Liver (tissue), 7 donors: ENCODE measurements at regions not wholly inside any gene's neighbourhood (a gene's known extent, or its start where the extent isn't known, plus 50 kb on each side); places are given as distances from the start of the nearest gene placed in this dataset.

ENCODE experiments used
- DNase-seq: peaks from one replicate; pipeline ENCODE4 v3.0.0-alpha.2; 2017; ENCODE audit warnings: low spot score
- H3K27ac ChIP-seq, 2 donors: one replicate each; pipeline ENCODE4 v1.7.0; 2013; ENCODE audit warnings: inconsistent platforms in 2 of 2, low read length in 2 of 2, control low read depth in 1 of 2, low read depth in 1 of 2, mild to moderate bottlenecking in 1 of 2
- H3K27me3 ChIP-seq, 4 donors: one replicate each; pipeline versions ENCODE4 v1.6.1 to v1.7.0; 2013; ENCODE audit warnings: low read length in 3 of 4, inconsistent platforms in 1 of 4, mild to moderate bottlenecking in 1 of 4, moderate library complexity in 1 of 4; ENCODE audit not compliant: control insufficient read depth in 4 of 4, insufficient read depth in 4 of 4
- H3K36me3 ChIP-seq, 4 donors: one replicate each; pipeline versions ENCODE4 v1.6.1 to v1.7.0; 2013; ENCODE audit warnings: low read length in 3 of 4, mild to moderate bottlenecking in 3 of 4, low read depth in 1 of 4, moderate library complexity in 1 of 4; ENCODE audit not compliant: control insufficient read depth in 4 of 4, insufficient read depth in 3 of 4
- H3K4me1 ChIP-seq, 4 donors: one replicate each; pipeline versions ENCODE4 v1.6.1 to v1.7.0; 2013; ENCODE audit warnings: low read length in 3 of 4, mild to moderate bottlenecking in 3 of 4, moderate library complexity in 1 of 4; ENCODE audit not compliant: control insufficient read depth in 4 of 4, insufficient read depth in 4 of 4
- H3K4me3 ChIP-seq, 3 donors: one replicate each; pipeline versions ENCODE4 v1.6.1 to v1.7.0; 2013; ENCODE audit warnings: low read length in 3 of 3, control low read depth in 1 of 3, low read depth in 1 of 3, mild to moderate bottlenecking in 1 of 3
- H3K9ac ChIP-seq, 2 donors: one replicate each; pipeline ENCODE4 v1.7.0; 2013; ENCODE audit warnings: low read length in 2 of 2, mild to moderate bottlenecking in 2 of 2, moderate library complexity in 2 of 2, control low read depth in 1 of 2, low read depth in 1 of 2
- H3K9me3 ChIP-seq, 4 donors: one replicate each; pipeline versions ENCODE4 v1.6.1 to v1.7.0; 2013; ENCODE audit warnings: low read length in 3 of 4; ENCODE audit not compliant: control insufficient read depth in 4 of 4
- EGR1 ChIP-seq, 2 donors: IDR thresholded peaks; 2 replicates each; pipeline ENCODE4 v1.6.1; 2016 to 2018; ENCODE audit warnings: antibody characterized with exemption in 2 of 2, low read depth in 2 of 2
- FOXA1 ChIP-seq: IDR thresholded peaks from 2 replicates; pipeline ENCODE4 v1.6.1; 2016; ENCODE audit warnings: antibody characterized with exemption
- FOXA2 ChIP-seq: IDR thresholded peaks from 2 replicates; pipeline ENCODE4 v1.6.1; 2016; ENCODE audit warnings: antibody characterized with exemption
- GABPA ChIP-seq, 2 donors: IDR thresholded peaks in 1 of 2; conservative IDR thresholded peaks in 1 of 2; 2 replicates each; pipeline ENCODE4 v1.6.1; 2016; ENCODE audit warnings: antibody characterized with exemption in 2 of 2, mild to moderate bottlenecking in 1 of 2, moderate library complexity in 1 of 2
- NR2F2 ChIP-seq: IDR thresholded peaks from 2 replicates; pipeline ENCODE4 v1.6.1; 2016; ENCODE audit warnings: antibody characterized with exemption
- RAD21 ChIP-seq, 2 donors: IDR thresholded peaks; 2 replicates each; pipeline ENCODE4 v1.6.1; 2016; ENCODE audit warnings: antibody characterized with exemption in 2 of 2, mild to moderate bottlenecking in 2 of 2
- YY1 ChIP-seq: IDR thresholded peaks from 2 replicates; pipeline ENCODE4 v1.6.1; 2016; ENCODE audit warnings: antibody characterized with exemption, mild to moderate bottlenecking
- ZBTB33 ChIP-seq: IDR thresholded peaks from 2 replicates; pipeline ENCODE4 v1.6.1; 2016; ENCODE audit warnings: antibody characterized with exemption
- WGBS: extraction: QIAGEN DNeasy Blood & Tissue Kit; methylation state at CpG from one replicate; pipeline ENCODE4 v1.1.7; 2013; 5-methylcytosine and 5-hydroxymethylcytosine counted together
- TF ChIP-seq, protein P1 (sequence below): IDR thresholded peaks from 2 replicates; pipeline ENCODE4 v1.6.1; 2016; ENCODE audit warnings: antibody characterized with exemption, mild to moderate bottlenecking
- donor health status: healthy.
- donor health status: healthy.
- donor health status: healthy.
- donor health status: healthy.

DNA sequence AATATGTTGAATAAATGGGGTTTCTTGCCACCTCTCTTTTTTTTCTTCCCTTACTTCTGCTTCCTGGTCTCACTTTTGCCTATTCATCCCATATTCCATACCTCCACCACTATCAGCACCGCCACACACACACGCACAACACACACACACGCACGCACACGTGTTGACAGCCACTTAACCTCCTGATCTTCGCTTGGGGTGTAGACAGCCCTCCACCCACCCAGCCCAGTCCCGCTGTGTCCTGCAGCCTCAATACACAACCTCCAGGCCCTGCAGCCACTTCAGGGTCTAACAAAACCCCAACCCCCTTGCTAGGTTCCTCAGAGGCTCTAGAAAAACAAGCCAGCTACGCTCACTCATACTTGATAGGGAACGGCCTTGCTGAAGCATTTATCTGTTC, 72.3 kb downstream of the LINC00237 start:
- no peak for TF ChIP-seq RAD21 (IDR thresholded peaks at IDR 0.05)
- TF ChIP-seq, protein P1, sequence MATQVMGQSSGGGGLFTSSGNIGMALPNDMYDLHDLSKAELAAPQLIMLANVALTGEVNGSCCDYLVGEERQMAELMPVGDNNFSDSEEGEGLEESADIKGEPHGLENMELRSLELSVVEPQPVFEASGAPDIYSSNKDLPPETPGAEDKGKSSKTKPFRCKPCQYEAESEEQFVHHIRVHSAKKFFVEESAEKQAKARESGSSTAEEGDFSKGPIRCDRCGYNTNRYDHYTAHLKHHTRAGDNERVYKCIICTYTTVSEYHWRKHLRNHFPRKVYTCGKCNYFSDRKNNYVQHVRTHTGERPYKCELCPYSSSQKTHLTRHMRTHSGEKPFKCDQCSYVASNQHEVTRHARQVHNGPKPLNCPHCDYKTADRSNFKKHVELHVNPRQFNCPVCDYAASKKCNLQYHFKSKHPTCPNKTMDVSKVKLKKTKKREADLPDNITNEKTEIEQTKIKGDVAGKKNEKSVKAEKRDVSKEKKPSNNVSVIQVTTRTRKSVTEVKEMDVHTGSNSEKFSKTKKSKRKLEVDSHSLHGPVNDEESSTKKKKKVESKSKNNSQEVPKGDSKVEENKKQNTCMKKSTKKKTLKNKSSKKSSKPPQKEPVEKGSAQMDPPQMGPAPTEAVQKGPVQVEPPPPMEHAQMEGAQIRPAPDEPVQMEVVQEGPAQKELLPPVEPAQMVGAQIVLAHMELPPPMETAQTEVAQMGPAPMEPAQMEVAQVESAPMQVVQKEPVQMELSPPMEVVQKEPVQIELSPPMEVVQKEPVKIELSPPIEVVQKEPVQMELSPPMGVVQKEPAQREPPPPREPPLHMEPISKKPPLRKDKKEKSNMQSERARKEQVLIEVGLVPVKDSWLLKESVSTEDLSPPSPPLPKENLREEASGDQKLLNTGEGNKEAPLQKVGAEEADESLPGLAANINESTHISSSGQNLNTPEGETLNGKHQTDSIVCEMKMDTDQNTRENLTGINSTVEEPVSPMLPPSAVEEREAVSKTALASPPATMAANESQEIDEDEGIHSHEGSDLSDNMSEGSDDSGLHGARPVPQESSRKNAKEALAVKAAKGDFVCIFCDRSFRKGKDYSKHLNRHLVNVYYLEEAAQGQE: no peak
- peaks cover 0 to 12% (median 0%) of the 10 kb centered on the region in 4 donors for H3K27me3 ChIP-seq
- no peaks in the 10 kb centered on the region for H3K9me3 ChIP-seq
- DNase-seq: no peak
- WGBS: 68% methylated on average over 9 of the region's 9 CpGs
- no peaks in the 10 kb centered on the region for H3K4me1 ChIP-seq
- H3K27ac ChIP-seq: no peak overlapping the region
- no peaks in the 10 kb centered on the region for H3K36me3 ChIP-seq
- no peak overlapping the region for H3K4me3 ChIP-seq
- H3K9ac ChIP-seq: no peak overlapping the region

DNA sequence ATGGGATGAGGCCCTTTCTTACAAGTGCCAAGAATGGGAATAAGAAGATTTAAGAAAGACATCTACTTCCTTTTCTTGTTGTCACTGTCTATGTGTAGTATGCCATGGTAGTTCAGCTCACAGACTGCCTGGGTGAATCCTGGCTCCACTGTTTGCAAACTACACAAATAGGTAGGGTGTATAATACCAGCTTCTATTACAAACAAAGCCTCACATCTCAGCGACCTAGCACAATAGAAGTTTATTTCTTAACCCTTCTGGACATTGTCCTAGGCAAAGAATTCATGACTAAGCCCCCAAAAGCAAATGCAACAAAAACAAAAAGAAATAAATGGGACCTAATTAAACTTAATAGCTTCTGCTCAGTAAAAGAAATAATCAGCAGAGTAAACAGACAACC, 74.5 kb downstream of the LINC00237 start:
- no peaks in the 10 kb centered on the region for H3K36me3 ChIP-seq
- no peak overlapping the region for H3K4me3 ChIP-seq
- H3K9ac ChIP-seq: no peak overlapping the region
- H3K27ac ChIP-seq: no peak overlapping the region
- TF ChIP-seq EGR1 (IDR thresholded peaks at IDR 0.05; ENCODE audit: low read depth in 2 of 2): no peak
- no peak for TF ChIP-seq FOXA2
- TF ChIP-seq ZBTB33: no peak
- no peak for TF ChIP-seq GABPA (IDR thresholded peaks at IDR 0.05 in 1 of 2, conservative IDR thresholded peaks at IDR 0.05 in 1 of 2)
- no peak for TF ChIP-seq RAD21 (IDR thresholded peaks at IDR 0.05)
- no peak for TF ChIP-seq FOXA1
- TF ChIP-seq YY1: no peak
- no peak for TF ChIP-seq NR2F2
- TF ChIP-seq, protein P1: no peak
- peaks cover 0 to 12% (median 0%) of the 10 kb centered on the region in 4 donors for H3K27me3 ChIP-seq
- no peaks in the 10 kb centered on the region for H3K9me3 ChIP-seq
- 25% methylated on average over 1 of the region's 1 CpG for WGBS
- H3K4me1 ChIP-seq: no peaks in the 10 kb centered on the region
- DNase-seq: no peak
